Stimulated activated CD4-positive, alpha-beta T cell treated with anti-CD3 and anti-CD28 coated beads, TNF-alpha, amount 100 ng/mL, for 1 hour (primary cell): ENCODE measurements at regions not wholly inside any gene's neighbourhood (a gene's known extent, or its start where the extent isn't known, plus 50 kb on each side); places are given as distances from the start of the nearest gene placed in this dataset.

Source experiments
- DNase-seq, 3 donors: peaks; one replicate each; pipeline ENCODE4 v3.0.0-alpha.2; 2020; ENCODE audit warnings: low read depth in 3 of 3, low spot score in 1 of 3

- no peak for DNase-seq
Observed at GRCh38 chr1:87437663-87438295, 109.1 kb downstream of the LMO4 start.

GRCh38 chr1:87439821-87440220 is 111.1 kb downstream of the LMO4 start:
- DNase-seq: no peak

GRCh38 chr1:87449348-87449963 is 120.8 kb downstream of the LMO4 start:
- DNase-seq: no peak

- DNase-seq: no peak
Observed at GRCh38 chr1:87450136-87450535, 121.5 kb downstream of the LMO4 start.

- DNase-seq: no peak
Observed at GRCh38 chr1:87450615-87451209, 122.0 kb downstream of the LMO4 start.

- DNase-seq: no peak
Observed at GRCh38 chr1:87451229-87451920, 122.7 kb downstream of the LMO4 start.

- DNase-seq: no peak
Observed at GRCh38 chr1:87452648-87453047, 124.0 kb downstream of the LMO4 start.

- no peak for DNase-seq
Observed at GRCh38 chr1:87457408-87457807, 128.7 kb downstream of the LMO4 start.

GRCh38 chr1:87462894-87463293 is 134.2 kb downstream of the LMO4 start:
- DNase-seq: no peak

GRCh38 chr1:87464022-87464490 is 135.4 kb downstream of the LMO4 start:
- DNase-seq: no peak

- no peak for DNase-seq
Observed at GRCh38 chr1:87466621-87467020, 137.9 kb downstream of the LMO4 start.

GRCh38 chr1:87472716-87473115 is 144.0 kb downstream of the LMO4 start:
- DNase-seq: no peak

- no peak for DNase-seq
Observed at GRCh38 chr1:87473203-87473661, 144.6 kb downstream of the LMO4 start.

- DNase-seq: no peak
Observed at GRCh38 chr1:87474098-87474497, 145.4 kb downstream of the LMO4 start.

GRCh38 chr1:87478231-87478630 is 149.6 kb downstream of the LMO4 start:
- DNase-seq: no peak

- no peak for DNase-seq
Observed at GRCh38 chr1:87495147-87495546, 166.5 kb downstream of the LMO4 start.

- DNase-seq: no peak
Observed at GRCh38 chr1:87495870-87496269, 167.2 kb downstream of the LMO4 start.

- no peak for DNase-seq
Observed at GRCh38 chr1:87497380-87498203, 168.9 kb downstream of the LMO4 start.

- no peak for DNase-seq
Observed at GRCh38 chr1:87501738-87502137, 173.1 kb downstream of the LMO4 start.

GRCh38 chr1:87505391-87505983 is 176.8 kb downstream of the LMO4 start:
- DNase-seq: no peak

GRCh38 chr1:87506147-87506546 is 177.5 kb downstream of the LMO4 start:
- DNase-seq: no peak
